Fibroblast of villous mesenchyme (primary cell): ENCODE measurements at regions not wholly inside any gene's neighbourhood (a gene's known extent, or its start where the extent isn't known, plus 50 kb on each side); places are given as distances from the start of the nearest gene placed in this dataset.

ENCODE experiments used
- DNase-seq: peaks from one replicate; pipeline ENCODE4 v3.0.0-alpha.2; 2010; ENCODE audit warnings: low read depth
- H3K4me3 ChIP-seq: 2 replicates; pipeline ENCODE4 v1.5.1; 2011; ENCODE audit warnings: low read depth, mild to moderate bottlenecking, low read length
- CTCF ChIP-seq: IDR thresholded peaks from 2 replicates; pipeline ENCODE4 v1.5.1; 2012; ENCODE audit warnings: low read depth, mild to moderate bottlenecking, low read length; ENCODE audit not compliant: insufficient read depth

GRCh38 chr17:34719569-34719968 lies 140.2 kb downstream of the TMEM132E start:
- H3K4me3 ChIP-seq, result no peak overlapping the region
- no peak for TF ChIP-seq CTCF
- no peak for DNase-seq

- no peak for DNase-seq
- TF ChIP-seq CTCF, result no peak
- H3K4me3 ChIP-seq, result no peak overlapping the region
These were observed 137.7 kb downstream of the TMEM132E start for GRCh38 chr17:34717092-34717491.

- no peak for DNase-seq
- H3K4me3 ChIP-seq, result no peak overlapping the region
- TF ChIP-seq CTCF, result no peak
These were observed 136.9 kb downstream of the TMEM132E start for GRCh38 chr17:34716291-34716690.

- DNase-seq, result no peak
- no peak overlapping the region for H3K4me3 ChIP-seq
- TF ChIP-seq CTCF, result no peak
These were observed 136.1 kb downstream of the TMEM132E start for GRCh38 chr17:34715504-34715903.

GRCh38 chr17:34714475-34715410 lies 135.4 kb downstream of the TMEM132E start:
- TF ChIP-seq CTCF, result no peak
- no peak overlapping the region for H3K4me3 ChIP-seq
- DNase-seq, result no peak

- DNase-seq, result no peak
- no peak overlapping the region for H3K4me3 ChIP-seq
- no peak for TF ChIP-seq CTCF
These were observed 134.3 kb downstream of the TMEM132E start for GRCh38 chr17:34713687-34714086.
